RWPE2 (cell line): ENCODE measurements at regions not wholly inside any gene's neighbourhood (a gene's known extent, or its start where the extent isn't known, plus 50 kb on each side); places are given as distances from the start of the nearest gene placed in this dataset.

ENCODE experiments used
- ATAC-seq: fragments of 200-7000 bp; cut with Tn5 transposase; 3 replicates; pipeline ENCODE4 v1.9.1; 2021; ENCODE audit warnings: low read depth
- DNase-seq: peaks from one replicate; pipeline ENCODE4 v3.0.0-alpha.2; 2020; ENCODE audit warnings: low spot score
- H3K27ac ChIP-seq: fragments of 450-650 bp; 2 replicates; pipeline ENCODE4 v1.5.1; 2017; ENCODE audit warnings: mild to moderate bottlenecking; ENCODE audit not compliant: poor library complexity, severe bottlenecking
- H3K27me3 ChIP-seq: fragments of 250-450 bp; sonication (Bioruptor Pico); 2 replicates; pipeline ENCODE4 v1.5.1; 2021; ENCODE audit warnings: mild to moderate bottlenecking, moderate library complexity; ENCODE audit not compliant: insufficient read depth, poor library complexity, severe bottlenecking
- H3K36me3 ChIP-seq: fragments of 250-450 bp; sonication (Bioruptor Pico); 2 replicates; pipeline ENCODE4 v1.5.1; 2020; ENCODE audit warnings: low read depth, mild to moderate bottlenecking, moderate library complexity
- H3K4me1 ChIP-seq: fragments of 250-450 bp; sonication (Bioruptor Pico); 2 replicates; pipeline ENCODE4 v1.5.1; 2021; ENCODE audit warnings: mild to moderate bottlenecking, moderate library complexity; ENCODE audit not compliant: insufficient read depth, poor library complexity, severe bottlenecking
- H3K4me3 ChIP-seq: fragments of 250-450 bp; sonication (Bioruptor Pico); 2 replicates; pipeline ENCODE4 v1.5.1; 2021; ENCODE audit warnings: mild to moderate bottlenecking, moderate library complexity; ENCODE audit not compliant: severe bottlenecking
- H3K9me3 ChIP-seq: fragments of 250-450 bp; sonication (Bioruptor Pico); 2 replicates; pipeline ENCODE4 v1.5.1; 2021; ENCODE audit warnings: mild to moderate bottlenecking, moderate library complexity; ENCODE audit not compliant: severe bottlenecking
- CTCF ChIP-seq: fragments of 450-650 bp; IDR thresholded peaks from one replicate; pipeline ENCODE4 v1.5.1; 2017; ENCODE audit warnings: mild to moderate bottlenecking, moderate library complexity; ENCODE audit not compliant: poor library complexity, severe bottlenecking

GRCh38 chr14:56487090-56487667 is 92.4 kb upstream of the TMEM260 start:
- no peak overlapping the region for H3K27ac ChIP-seq
- H3K9me3 ChIP-seq: no peaks in the 10 kb centered on the region
- no peaks in the 10 kb centered on the region for H3K4me1 ChIP-seq
- no peak for DNase-seq
- ATAC-seq: peak; percentile 28; the same call in 1 of the 3 replicates
- H3K36me3 ChIP-seq: no peaks in the 10 kb centered on the region
- no peaks in the 10 kb centered on the region for H3K27me3 ChIP-seq
- no peak overlapping the region for H3K4me3 ChIP-seq
- TF ChIP-seq CTCF: peak; percentile 73

- H3K27ac ChIP-seq: no peak overlapping the region
- no peaks in the 10 kb centered on the region for H3K9me3 ChIP-seq
- no peaks in the 10 kb centered on the region for H3K36me3 ChIP-seq
- H3K4me3 ChIP-seq: no peak overlapping the region
- no peaks in the 10 kb centered on the region for H3K4me1 ChIP-seq
- TF ChIP-seq CTCF: no peak
- ATAC-seq: peak; percentile 92
- no peak for DNase-seq
- no peaks in the 10 kb centered on the region for H3K27me3 ChIP-seq
Observed at GRCh38 chr14:56487761-56488160, 91.8 kb upstream of the TMEM260 start.

- ATAC-seq (no peak), DNase-seq (no peak)
Observed at GRCh38 chr14:56488306-56488705, 91.3 kb upstream of the TMEM260 start.

GRCh38 chr14:56490379-56490778 is 89.2 kb upstream of the TMEM260 start:
- DNase-seq (no peak), ATAC-seq (no peak)
- no peak overlapping the region for H3K27ac ChIP-seq
- H3K4me1 ChIP-seq: no peaks in the 10 kb centered on the region
- H3K27me3 ChIP-seq: no peaks in the 10 kb centered on the region
- no peak overlapping the region for H3K4me3 ChIP-seq
- no peaks in the 10 kb centered on the region for H3K9me3 ChIP-seq
- peak; percentile 81 for TF ChIP-seq CTCF
- no peaks in the 10 kb centered on the region for H3K36me3 ChIP-seq

More at GRCh38 chr14:56488306-56488705, 91.3 kb upstream of the TMEM260 start:
- no peaks in the 10 kb centered on the region for H3K27me3 ChIP-seq
- H3K4me3 ChIP-seq: no peak overlapping the region
- no peaks in the 10 kb centered on the region for H3K4me1 ChIP-seq
- H3K9me3 ChIP-seq: no peaks in the 10 kb centered on the region
- H3K36me3 ChIP-seq: no peaks in the 10 kb centered on the region
- no peak for TF ChIP-seq CTCF
- no peak overlapping the region for H3K27ac ChIP-seq
